Glutamatergic neuron (in vitro differentiated cells): ENCODE measurements at regions not wholly inside any gene's neighbourhood (a gene's known extent, or its start where the extent isn't known, plus 50 kb on each side); places are given as distances from the start of the nearest gene placed in this dataset.
"Not testable (repeated sequence)": the region's sequence is repeated elsewhere in the genome, so short reads cannot be mapped to it uniquely, and the experiment has no call there.

Experiments
- DNase-seq: peaks from one replicate; pipeline ENCODE4 v3.0.0; 2022
- H3K27ac Mint-ChIP-seq: one replicate; pipeline ENCODE4 v1.8.0; 2020; ENCODE audit warnings: mild to moderate bottlenecking, mixed read lengths, inconsistent platforms; ENCODE audit not compliant: unreplicated experiment
- H3K27me3 Mint-ChIP-seq: one replicate; pipeline ENCODE4 v1.8.0; 2020; ENCODE audit warnings: mild to moderate bottlenecking, moderate library complexity, mixed read lengths, inconsistent platforms; ENCODE audit not compliant: unreplicated experiment
- H3K36me3 Mint-ChIP-seq: one replicate; pipeline ENCODE4 v1.8.0; 2020; ENCODE audit warnings: mild to moderate bottlenecking, mixed read lengths, inconsistent platforms; ENCODE audit not compliant: unreplicated experiment
- H3K4me1 Mint-ChIP-seq: one replicate; pipeline ENCODE4 v1.8.0; 2020; ENCODE audit warnings: mild to moderate bottlenecking, low read depth, mixed read lengths, inconsistent platforms; ENCODE audit not compliant: unreplicated experiment
- H3K4me3 Mint-ChIP-seq: one replicate; pipeline ENCODE4 v1.8.0; 2020; ENCODE audit warnings: mild to moderate bottlenecking, mixed read lengths, inconsistent platforms; ENCODE audit not compliant: unreplicated experiment
- H3K9me3 Mint-ChIP-seq: one replicate; pipeline ENCODE4 v1.8.0; 2020; ENCODE audit warnings: mild to moderate bottlenecking, moderate library complexity, mixed read lengths, inconsistent platforms; ENCODE audit not compliant: unreplicated experiment
- CTCF ChIP-seq: fragments of 200-600 bp; sonication (generic); IDR thresholded peaks from one replicate; pipeline ENCODE4 v1.5.0; 2021; ENCODE audit not compliant: partially characterized antibody, unreplicated experiment

GRCh38 chr5:135265497-135266302 lies 133.3 kb downstream of the MACROH2A1 start:
- Mint-ChIP-seq H3K27me3 (peaks cover 6% of the 10 kb centered on the region), H3K4me1 (peaks cover 7% of the 10 kb centered on the region), H3K36me3 (no peaks in the 10 kb centered on the region), H3K9me3 (no peaks in the 10 kb centered on the region), H3K27ac (no peak overlapping the region), H3K4me3 (no peak overlapping the region)
- DNase-seq: no peak
- TF ChIP-seq CTCF: no peak

- Mint-ChIP-seq H3K27me3 (peaks cover 6% of the 10 kb centered on the region), H3K36me3 (peaks cover under 1% of the 10 kb centered on the region), H3K4me1 (peaks cover 7% of the 10 kb centered on the region), H3K4me3 (no peak overlapping the region), H3K9me3 (no peaks in the 10 kb centered on the region), H3K27ac (no peak overlapping the region)
- no peak for DNase-seq
- TF ChIP-seq CTCF: no peak
These were observed 134.3 kb downstream of the MACROH2A1 start for GRCh38 chr5:135264451-135265440.

GRCh38 chr5:135263022-135263668 lies 135.9 kb downstream of the MACROH2A1 start:
- H3K36me3 Mint-ChIP-seq: peaks cover 4% of the 10 kb centered on the region
- no peaks in the 10 kb centered on the region for H3K9me3 Mint-ChIP-seq
- peaks cover 7% of the 10 kb centered on the region for H3K4me1 Mint-ChIP-seq
- H3K4me3 Mint-ChIP-seq: no peak overlapping the region
- no peak for DNase-seq
- H3K27me3 Mint-ChIP-seq: peaks cover 6% of the 10 kb centered on the region
- no peak for TF ChIP-seq CTCF
- H3K27ac Mint-ChIP-seq: no peak overlapping the region

- no peak for DNase-seq
- Mint-ChIP-seq H3K4me1 (peaks cover 6% of the 10 kb centered on the region), H3K36me3 (peaks cover 4% of the 10 kb centered on the region), H3K27me3 (peaks cover 5% of the 10 kb centered on the region), H3K4me3 (no peak overlapping the region), H3K9me3 (no peaks in the 10 kb centered on the region), H3K27ac (no peak overlapping the region)
- TF ChIP-seq CTCF: no peak
These were observed 136.7 kb downstream of the MACROH2A1 start for GRCh38 chr5:135262364-135262763.

- not testable (repeated sequence) for H3K4me1 Mint-ChIP-seq, H3K9me3 Mint-ChIP-seq, H3K4me3 Mint-ChIP-seq, H3K27ac Mint-ChIP-seq, DNase-seq, H3K36me3 Mint-ChIP-seq, H3K27me3 Mint-ChIP-seq
These were observed 138.9 kb downstream of the MACROH2A1 start for GRCh38 chr5:135260108-135260507.
